SKM-1 (cell line): ENCODE measurements at regions not wholly inside any gene's neighbourhood (a gene's known extent, or its start where the extent isn't known, plus 50 kb on each side); places are given as distances from the start of the nearest gene placed in this dataset.
"Not testable (repeated sequence)": the region's sequence is repeated elsewhere in the genome, so short reads cannot be mapped to it uniquely, and the experiment has no call there.

Experiments used
- DNase-seq: peaks from one replicate; lab custom pipeline; 2025; ENCODE audit not compliant: unreplicated experiment; lab: John Stamatoyannopoulos, UW

DNA sequence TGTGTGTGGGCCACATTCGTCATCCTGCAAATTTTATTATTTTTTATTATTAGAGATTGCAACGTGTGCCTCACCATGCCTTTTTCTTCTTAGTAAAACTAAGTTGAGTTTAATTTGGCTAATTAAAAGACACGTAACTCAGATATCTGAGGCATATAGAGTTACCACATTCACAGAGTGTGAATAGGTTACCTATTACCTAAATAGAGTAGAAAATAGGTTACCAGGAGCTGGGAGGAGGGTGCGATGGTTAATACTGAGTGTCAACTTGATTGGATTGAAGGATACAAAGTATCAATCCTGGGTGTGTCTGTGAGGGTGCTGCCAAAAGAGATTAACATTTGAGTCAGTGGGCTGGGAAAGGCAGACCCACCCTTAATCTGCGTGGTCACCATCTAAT, 116.3 kb upstream of the CARD11 start:
- DNase-seq: not testable (repeated sequence)

DNA sequence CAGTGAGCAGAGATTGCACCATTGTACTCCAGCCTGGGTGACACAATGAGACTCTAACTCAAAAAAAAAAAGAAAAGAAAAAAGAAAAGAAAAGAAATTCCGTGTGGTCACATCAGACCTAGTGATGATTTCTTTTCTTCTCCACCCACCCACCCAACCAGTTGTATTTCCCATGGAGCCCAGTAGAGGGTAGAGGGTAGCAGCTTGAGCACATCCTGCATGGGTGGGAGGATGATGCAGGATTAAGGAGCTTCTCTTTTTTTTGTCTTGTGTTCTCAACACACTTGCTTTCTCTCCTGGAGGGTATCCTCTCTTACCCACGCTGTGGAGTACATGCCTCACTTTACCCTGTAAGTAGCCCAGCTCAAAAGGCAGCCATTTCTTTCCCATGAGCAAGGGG, 118.6 kb upstream of the CARD11 start:
- DNase-seq: peak; percentile 27

DNA sequence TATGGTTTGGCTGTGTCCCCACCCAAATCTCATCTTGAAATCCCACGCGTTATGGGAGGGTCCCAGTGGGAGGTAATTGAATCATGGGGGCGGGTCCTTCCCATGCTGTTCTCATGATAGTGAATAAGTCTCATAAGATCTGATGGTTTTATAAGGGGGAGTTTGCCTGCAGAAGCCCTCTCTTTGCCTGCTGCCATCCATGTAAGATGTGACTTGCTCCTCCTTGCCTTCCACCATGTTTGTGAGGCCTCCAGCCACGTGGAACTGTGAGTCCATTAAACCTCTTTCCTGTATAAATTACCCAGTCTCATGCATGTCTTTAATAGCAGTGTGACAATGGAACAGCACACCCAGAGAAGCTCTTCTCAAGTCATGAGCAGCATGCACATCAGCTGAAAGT, 119.1 kb upstream of the CARD11 start:
- not testable (repeated sequence) for DNase-seq

DNA sequence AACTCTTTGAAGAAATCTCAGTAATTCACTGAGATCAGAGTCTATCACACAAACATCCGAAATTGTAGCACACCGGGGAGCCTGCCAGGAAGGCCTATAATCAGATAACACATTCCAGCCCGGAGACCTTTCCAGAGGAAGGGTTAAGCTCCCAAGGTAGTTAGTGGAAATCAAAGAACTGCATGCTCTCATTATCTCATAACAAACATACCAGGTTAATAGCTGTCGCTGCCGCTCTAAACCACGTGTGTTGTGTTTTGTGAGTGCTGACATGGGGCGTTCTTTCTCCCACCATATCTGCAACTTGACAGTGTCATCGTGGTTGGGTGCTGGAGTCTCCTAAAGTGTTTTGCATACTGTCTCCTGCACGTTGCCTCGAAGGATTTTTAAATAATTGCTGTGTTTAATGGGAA, 120.7 kb upstream of the CARD11 start:
- no peak for DNase-seq

DNA sequence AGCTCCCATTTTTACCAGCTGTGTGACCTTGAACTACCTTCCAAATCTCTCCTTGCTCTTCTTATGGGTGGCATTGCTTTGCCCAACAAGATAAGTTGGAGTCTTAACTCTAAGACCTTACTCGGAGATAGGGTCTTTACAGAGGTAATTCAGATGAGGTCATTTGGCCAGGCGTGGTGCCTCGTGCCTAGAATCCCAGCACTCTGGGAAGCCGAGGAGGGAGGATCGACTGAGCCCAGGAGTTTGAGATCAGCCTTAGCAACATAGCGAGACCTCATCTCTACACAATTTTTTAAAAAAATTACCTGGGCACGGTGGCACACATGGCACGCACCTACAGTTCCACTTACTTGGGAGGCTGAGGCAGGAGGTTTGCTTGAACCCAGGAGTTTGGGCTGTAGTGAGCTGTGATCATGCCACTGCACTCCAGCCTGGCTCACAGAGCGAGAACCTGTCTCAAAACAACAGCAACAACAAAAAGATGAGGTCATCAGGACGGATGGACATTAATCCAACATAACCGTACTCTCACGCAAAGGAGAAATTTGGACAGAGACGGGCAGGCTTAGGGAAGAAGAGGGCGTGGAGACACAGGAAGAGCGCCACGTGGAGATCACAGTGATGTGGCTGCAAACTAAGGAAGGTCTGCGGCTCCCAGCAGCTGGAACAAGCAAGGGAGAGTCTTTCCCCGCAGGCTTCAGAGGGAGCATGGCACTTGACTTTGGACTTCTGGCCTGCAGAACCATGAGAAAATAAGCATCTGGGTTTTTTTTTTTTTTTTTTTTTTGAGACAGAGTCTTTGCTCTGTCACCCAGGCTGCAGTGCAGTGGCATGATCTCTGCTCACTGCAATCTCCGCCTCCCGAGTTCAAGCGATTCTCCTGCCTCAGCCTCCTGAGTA, 122.3 kb upstream of the CARD11 start:
- DNase-seq: no peak

DNA sequence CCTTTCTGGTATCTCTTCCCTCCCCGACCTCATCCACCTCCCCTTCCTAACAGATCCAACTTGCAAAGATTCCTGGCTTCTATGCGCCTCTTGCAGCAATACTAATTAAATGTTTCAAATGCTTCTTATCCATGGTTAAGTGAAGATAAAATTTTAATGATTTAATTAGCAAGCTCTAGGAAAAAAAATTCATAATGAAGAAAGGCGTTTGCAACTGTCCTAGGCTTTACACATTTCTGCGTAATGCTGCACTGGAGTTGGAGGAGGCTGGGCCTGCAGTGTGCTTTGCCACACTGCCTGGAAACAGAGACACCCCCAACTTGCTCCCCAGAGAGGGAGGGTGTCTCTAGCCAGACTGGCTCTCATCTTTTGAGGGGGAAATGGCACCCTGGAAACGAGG, 123.9 kb upstream of the CARD11 start:
- DNase-seq: no peak

DNA sequence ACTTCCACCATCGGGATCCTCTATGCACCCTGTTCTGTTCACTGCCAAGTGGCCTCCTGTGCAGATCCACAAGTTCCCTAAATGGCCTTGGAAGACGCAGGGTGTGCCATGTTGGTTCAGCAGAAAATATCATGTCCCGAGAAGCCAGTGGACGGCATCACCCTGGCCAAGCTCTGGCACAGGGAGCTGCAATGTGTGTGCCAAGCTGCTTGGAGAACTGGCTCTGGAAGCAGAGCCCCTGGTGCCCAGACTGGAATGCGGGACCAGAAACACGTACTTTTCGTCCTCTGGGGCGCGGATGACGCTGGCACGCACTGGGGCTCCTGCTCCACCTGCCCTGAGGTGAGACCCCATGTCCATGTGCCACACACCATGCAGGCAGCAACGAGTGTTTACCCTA, 124.7 kb upstream of the CARD11 start:
- no peak for DNase-seq

DNA sequence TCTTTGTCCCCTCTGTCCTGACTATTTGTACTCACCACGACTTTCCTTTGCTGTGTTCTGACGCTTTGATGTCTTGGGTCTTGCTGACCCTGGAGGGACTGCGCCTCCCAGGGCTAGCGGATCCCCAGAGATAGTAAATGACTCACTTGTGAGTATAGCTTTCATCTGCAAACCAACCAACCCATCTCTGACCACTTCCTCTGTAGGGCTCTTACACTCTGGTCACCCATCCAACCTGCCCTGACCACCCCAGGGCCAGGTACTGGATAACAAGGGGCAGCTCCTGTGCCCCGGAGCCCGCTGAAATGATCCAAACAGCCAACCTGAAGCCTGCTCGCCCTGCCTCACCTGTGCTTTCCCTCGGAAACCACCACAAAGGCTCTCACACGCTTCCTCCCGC, 125.2 kb upstream of the CARD11 start:
- DNase-seq: no peak

DNA sequence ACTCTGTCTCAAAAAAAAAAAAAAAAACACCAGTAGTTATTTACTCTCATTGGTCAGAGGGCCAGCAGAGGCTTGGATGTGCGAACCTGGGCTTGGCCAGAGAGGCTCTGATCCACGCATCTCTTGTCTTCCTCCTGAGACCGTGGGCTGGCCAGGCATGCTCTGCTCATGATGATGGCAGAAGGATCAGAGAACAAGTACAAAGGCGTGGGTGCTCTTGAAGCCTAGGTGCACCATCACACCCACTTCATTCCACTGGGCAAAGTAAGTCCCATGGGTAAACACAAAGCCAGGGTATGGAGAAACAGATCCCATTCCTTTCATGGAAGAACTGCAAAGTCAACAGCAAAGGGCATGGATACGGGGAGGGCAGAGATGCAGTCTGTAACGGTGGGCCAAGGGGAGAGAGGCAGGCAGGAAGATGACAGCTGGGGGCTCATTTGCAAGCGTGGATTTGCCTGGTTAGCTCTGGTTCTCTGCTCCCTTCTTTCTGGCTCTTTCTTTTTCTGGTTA, 128.2 kb upstream of the SDK1 start:
- DNase-seq: no peak

DNA sequence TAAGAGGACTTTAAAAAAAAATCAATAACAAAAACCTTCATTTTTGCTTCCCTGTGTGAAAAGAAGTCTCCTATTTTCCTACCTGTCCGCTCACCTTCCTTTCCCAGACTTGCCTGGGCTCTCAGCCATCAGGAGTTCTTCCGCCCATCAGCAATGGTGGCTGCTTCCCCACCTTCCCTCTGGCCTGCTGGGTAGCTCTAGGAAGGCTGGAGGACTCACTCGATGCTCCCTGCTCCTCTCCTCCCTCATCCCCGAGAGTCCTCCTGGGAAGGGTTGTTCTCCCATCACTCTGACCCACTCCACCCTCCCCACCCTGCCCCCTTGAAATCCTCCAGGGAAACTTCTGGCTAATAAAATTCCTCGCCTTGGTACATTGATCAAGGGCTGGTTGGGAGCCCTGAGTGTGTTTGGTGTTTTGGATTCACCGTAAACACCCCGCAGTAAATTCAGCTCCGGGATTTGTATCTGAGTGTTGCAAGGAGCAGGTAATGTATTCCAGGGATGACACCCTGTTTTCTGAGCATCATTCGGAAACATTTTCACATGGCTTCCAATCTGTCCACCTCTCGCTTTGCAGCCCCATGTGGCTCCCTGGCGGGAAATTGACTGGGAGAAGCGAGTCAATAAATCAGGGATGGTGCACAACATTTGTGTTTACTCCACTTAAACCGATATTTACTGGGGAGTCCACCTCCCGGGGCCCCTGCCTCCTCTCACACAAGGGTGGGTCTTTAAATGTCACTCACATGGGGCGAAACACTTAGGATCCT, 126.4 kb upstream of the SDK1 start:
- DNase-seq: no peak

DNA sequence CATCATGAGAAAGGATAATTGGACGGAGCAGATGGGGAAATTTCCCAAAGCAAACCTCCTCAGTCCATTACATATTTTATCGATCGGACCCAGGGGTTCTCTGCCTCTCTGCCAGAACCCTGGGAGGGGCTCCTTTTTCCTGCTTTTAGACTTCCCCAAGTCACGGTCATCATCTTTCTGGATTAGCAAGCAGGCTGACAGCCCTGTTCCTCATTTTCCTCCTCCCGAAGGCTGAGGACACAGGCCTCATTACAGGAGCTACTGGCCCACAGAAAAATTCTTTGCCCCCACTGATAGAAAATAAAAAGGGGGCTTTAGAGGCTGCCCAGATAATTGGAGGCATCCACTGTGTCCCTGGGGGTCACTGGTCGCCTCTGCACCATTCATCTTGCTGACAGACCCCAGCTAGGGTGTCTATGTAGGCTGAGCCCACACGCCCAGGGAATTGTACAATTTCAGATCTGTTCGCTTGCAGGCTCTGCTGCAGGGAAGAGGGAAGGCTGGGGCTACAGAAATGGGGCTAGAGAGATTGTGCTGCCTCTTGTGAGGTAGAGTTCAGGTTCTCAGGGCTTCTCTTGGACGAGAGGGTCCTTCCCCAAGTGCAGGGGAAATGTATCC, 125.7 kb upstream of the SDK1 start:
- no peak for DNase-seq

DNA sequence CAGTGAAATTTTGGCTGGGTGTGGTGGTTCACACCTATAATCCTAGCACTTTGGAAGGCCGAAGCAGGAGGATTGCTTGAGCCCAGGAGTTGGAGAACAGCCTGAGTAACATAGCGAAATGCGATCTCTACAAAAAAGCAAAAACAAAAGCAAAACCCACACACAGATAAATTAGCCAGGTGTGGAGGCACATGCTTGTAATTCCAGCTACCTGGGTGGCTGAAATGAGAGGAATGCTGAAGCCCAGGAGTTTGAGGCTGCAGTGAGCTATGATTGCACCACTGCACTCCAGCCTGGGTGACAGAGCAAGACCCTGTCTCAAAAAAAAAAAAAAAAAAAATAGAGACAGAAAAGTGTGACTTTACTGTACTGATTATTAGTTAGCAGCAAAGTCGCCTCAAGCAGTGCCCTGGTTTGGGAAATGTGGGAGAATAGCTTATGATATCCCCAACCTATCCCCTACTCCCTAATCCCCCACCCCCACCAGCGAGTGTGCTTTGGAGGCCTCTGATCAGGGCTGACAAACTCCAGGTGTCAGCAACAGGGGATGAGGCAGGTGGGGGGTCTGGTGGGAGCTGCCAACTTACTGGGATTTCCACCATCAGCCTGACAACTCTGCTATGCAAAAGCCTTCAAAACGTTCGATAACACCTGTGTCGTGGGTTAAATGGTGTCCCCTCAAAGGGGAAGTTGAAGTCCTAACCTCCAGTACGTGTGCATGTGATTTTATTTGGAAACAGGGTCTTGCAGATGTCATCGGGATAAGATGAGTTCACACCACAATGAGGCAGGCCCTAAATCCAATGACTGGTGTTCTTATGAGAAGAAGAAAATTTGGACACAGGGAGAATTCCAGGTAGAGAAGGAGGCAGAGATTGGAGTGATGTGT, 124.7 kb upstream of the SDK1 start:
- no peak for DNase-seq

DNA sequence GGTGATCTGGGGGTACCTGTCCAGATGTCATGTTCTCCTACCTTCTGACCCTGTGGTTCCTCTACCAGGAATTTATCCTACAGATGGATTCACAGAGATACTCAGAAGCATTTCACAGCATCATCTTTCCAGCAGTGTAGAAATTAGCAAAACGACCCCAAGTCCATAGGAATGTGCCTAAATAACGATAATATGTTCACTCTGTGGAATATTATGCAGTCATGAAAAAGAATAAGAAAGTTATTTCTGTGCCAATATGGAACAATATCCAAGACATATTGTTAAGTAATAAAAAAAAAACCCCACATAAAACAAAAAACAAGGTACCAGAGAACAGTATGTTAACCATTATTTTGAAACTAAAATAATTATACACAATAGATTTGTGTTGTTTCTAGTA, 123.8 kb upstream of the SDK1 start:
- no peak for DNase-seq

DNA sequence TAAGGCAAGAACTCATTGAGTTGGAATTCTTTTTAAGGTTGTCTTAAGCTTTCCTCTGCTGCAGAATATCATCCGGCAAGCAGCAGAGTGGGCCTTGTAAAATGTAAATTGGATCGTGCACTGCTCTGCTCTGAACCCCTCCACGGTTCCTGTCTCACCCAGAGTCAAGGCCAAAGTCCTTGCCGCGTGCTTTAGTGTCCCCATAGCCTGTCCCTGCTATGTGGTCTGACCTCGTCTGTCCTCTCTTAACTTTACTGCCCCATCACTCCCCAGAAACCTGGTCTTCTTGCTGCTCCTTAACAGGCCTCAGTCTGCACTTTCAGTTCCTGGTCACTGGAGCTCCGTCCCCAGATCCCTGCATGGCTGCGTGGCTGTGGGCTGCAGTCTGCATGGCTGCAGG, 121.6 kb upstream of the SDK1 start:
- DNase-seq: no peak

DNA sequence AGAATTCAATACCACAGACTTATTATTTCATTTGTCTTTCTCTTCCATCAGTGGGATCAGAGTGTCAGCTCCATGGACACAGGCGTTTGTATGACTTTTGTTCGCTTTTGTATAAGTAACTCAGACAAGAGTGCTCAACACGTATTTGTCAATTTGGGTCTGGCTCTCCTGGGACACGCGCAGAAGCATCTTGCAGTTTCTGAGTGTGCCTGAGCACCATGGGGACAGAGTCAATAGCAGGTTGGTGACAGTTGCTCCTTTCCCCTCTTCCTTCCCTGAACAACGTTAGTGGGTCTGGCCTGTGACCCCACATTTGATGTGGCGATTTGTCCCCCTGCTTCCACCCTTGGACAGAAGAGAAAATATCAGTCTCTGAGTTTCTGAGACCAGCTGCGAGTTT, 120.4 kb upstream of the SDK1 start:
- no peak for DNase-seq

DNA sequence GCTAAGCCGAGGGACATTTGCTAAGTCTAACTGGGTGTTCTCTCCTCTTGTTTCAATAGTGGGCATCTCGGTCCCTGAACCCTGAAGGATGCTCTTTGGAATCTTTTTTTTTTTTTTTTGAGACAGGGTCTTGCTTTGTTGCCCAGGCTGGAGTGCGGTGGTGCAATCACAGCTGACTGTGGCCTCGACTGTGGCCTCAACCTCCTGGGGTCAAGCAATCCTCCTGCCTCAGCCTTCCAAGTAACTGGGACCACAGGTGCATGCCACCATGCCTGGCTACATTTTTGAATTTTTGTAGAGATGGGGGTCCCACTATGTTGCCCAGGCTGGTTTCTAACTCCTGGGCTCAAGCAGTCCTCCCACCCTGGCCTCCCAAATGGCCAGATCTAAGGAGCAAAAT, 119.0 kb upstream of the SDK1 start:
- DNase-seq: not testable (repeated sequence)

DNA sequence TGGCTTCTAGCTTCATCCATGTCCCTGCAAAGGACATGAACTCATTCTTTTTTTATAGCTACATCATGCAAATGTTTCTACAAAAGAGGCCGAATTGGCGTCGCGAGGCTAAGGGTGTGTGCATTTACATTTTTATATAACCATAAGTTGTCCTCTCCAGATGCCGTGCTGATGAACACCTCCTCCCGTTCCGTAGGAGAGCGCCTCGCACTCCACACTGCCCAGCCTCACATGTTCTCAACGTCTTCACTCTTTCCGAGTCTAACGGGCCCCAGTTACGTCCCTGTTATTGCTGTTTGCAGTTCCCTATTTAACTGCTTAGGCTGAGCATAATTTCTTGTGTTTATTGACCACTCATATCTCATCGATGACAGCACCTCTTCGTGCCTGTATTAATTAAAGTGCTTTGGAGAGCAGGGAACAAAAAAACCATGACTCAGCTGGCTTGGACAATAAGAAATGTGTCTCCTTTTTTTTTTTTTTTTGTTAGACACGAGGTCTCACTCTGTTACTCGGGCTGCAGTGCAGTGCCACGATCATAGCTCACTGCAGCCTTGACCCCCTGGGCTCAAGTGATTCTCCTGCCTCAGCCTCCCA, 113.5 kb upstream of the SDK1 start:
- no peak for DNase-seq

DNA sequence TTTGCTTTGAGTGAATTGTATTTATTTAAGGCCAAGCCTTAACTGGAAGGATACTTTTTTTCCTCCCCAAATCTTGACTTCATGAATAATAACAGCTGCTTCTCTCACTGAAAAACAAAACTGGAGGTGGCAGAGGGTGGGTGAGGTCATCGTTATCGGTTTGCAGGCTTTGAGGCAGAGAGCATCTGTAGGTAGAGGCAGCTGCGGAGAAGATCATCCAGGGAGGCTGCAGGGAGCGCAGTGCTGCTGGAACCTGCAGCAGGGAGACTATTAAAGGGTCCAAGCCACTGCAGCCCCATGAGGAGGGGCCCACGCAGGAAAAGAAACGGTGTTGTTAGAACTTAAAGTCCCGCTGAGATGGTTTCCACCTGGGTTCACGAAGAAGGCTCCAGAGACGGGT, 112.1 kb upstream of the SDK1 start:
- no peak for DNase-seq

DNA sequence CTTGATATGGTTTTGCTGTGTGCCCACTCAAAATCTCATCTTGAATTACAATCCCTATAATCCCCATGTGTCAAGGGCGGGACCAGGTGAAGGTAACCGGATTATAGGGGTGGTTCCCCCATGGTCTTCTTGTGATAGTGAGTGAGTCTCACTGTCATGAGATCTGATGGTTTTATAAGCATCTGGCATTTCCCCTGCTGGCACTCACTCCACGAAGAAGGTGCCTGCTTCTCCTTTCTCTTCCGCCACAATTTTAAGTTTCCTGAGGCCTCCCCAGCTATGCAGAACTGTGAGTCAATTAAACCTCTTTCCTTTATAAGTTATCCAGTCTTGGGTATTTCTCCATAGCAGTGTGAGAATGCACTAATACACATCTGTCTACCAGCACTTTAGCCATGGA, 109.5 kb upstream of the SDK1 start:
- DNase-seq: no peak

DNA sequence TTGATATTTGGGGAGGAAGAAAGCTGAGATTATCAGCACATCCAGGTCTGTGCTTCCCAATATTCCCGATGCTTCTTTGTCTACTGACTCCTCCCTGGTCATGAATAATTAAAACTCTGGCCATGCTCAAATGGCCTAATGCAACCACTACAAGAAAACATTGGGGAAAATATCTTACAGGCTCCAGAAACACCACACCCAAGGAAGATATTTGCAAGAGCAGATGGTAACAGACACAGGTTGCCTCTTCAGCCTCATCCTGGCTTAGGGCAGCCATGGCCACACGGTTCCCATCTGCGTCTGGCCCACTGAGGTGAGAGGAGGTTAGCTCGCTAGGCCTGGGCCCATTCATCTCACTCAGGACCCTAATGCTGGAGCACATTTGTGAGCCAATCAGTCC, 108.4 kb upstream of the SDK1 start:
- no peak for DNase-seq
